ENCODE measurements at regions not wholly inside any gene's neighbourhood (a gene's known extent, or its start where the extent isn't known, plus 50 kb on each side); places are given as distances from the start of the nearest gene placed in this dataset.

DNA sequence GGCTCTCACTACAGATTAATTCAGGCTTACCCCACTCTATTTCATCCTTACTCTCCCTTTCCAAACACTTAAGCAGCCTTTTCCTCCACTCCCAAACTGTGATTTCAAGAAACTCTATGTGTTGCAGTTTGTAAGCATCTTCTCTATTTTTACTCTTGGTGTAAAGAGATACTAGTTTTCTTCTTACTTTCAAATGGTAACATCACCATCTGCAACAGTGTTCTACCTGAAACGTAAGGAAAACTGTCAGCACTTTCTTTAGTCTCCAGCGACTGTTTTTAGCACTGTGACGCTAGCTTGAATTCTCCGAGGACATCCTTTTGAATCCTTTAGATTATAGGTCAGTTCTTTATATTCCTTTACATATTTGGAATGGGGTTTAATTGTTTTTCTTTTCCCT, 335.2 kb downstream of the PDGFC start:
- H3K4me1 Mint-ChIP-seq = no peaks in the 10 kb centered on the region
- H3K27ac Mint-ChIP-seq = no peak overlapping the region
- no peaks in the 10 kb centered on the region for H3K9me3 Mint-ChIP-seq
- no peaks in the 10 kb centered on the region for H3K36me3 Mint-ChIP-seq (ENCODE audit: low read depth)
- no peak overlapping the region for H3K4me3 Mint-ChIP-seq
- no peaks in the 10 kb centered on the region for H3K27me3 Mint-ChIP-seq
- ChIA-PET CTCF (no interaction called here), POLR2A (no interaction called here)
- DNase-seq = no peak

DNA sequence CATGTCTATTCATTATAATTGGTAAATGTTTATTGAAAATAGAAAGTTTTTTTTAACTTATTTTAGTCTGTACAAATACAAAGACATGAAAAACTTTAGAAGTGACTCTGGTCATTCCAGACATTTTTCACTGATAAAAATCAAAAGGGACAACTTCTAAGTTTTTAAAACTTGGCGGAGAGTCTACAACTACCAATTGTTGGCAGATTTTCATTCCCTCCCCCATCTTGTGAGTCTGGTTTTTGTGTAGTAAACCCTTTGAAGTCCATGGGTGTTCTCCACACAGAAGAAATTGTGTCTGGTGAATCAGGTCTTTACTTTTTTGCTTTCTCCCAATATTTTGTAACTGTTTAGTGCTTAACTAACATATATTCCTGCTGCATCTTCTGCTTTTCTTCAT, 336.5 kb downstream of the PDGFC start:
- H3K4me3 Mint-ChIP-seq = no peak overlapping the region
- CTCF ChIA-PET = no interaction called here
- POLR2A ChIA-PET = no interaction called here

DNA sequence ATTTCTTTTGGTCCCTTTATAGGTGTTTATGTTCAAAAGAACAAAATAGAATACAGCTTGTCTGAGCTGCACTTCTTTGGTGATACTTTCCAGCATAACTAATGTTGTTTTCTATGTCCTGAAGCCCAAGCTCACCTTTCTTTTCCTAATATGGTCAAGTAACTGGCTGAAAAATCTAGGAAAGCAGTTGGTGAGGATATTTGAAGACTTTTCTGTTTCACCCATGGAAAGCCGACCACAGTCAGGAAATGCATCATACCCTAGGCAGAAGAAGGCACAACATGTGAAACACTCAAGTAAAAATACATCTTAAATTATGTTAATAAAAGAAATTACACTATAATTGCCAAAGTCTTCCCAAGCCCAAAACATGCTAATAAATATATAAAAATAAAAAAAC, 337.0 kb downstream of the PDGFC start:
- CTCF ChIA-PET = no interaction called here
- Mint-ChIP-seq H3K36me3 (ENCODE audit: low read depth) (no peaks in the 10 kb centered on the region), H3K4me3 (no peak overlapping the region), H3K27me3 (no peaks in the 10 kb centered on the region), H3K27ac (no peak overlapping the region), H3K4me1 (no peaks in the 10 kb centered on the region), H3K9me3 (no peaks in the 10 kb centered on the region)
- POLR2A ChIA-PET = no interaction called here
- no peak for DNase-seq

More for the DNA sequence above, 336.5 kb downstream of the PDGFC start:
- Mint-ChIP-seq H3K36me3 (ENCODE audit: low read depth) (no peaks in the 10 kb centered on the region), H3K27ac (no peak overlapping the region), H3K27me3 (no peaks in the 10 kb centered on the region), H3K9me3 (no peaks in the 10 kb centered on the region), H3K4me1 (no peaks in the 10 kb centered on the region)
- DNase-seq = no peak

DNA sequence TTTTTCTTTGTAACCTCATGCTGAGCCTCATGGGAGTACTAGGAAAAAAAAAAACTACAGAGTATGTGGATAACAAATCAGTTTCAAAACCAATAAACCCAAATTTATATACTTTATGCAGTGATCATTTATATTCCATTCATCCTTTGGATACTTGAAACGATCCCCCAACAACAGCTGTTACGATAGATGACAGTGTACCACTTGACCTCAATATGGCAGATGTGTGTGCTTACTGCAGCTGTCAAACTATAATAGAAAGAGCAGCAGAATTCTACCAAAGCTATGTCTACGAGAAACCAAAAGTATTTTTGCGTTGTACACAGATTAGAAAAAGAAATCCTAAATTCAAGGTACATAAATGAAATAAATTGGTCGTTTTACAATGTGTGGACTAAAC, 337.8 kb downstream of the PDGFC start:
- no peaks in the 10 kb centered on the region for H3K9me3 Mint-ChIP-seq
- no peak for DNase-seq
- POLR2A ChIA-PET = no interaction called here
- no peak overlapping the region for H3K27ac Mint-ChIP-seq
- CTCF ChIA-PET = interaction anchor here (0.7 kb wide), 1 partner anchor 496 kb away, joined by 3 read pairs; no protein-coding TSS in a partner anchor
- no peak overlapping the region for H3K4me3 Mint-ChIP-seq
- H3K36me3 Mint-ChIP-seq (ENCODE audit: low read depth) = no peaks in the 10 kb centered on the region
- H3K27me3 Mint-ChIP-seq = no peaks in the 10 kb centered on the region
- H3K4me1 Mint-ChIP-seq = no peaks in the 10 kb centered on the region

DNA sequence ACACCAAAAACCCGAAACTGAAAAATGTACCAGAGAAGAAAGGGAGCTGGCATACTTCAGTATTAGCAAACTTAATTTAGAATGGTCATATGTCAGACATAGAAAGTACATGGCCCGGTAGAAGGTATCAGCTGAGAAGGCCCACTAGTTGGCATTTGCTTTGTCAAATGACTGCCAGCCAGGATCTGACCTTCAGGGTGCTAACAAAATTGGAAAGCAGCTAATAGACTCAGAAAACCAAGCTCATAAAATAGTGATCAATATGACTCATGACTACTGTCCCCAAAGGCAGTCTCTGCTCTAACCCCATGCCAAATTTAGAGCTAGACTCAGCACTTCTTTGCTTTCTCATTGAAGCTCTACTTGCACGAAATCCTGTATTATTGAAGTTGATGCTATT, 342.7 kb downstream of the PDGFC start:
- ChIA-PET POLR2A (no interaction called here), CTCF (no interaction called here)
- no peak overlapping the region for H3K27ac Mint-ChIP-seq
- H3K36me3 Mint-ChIP-seq (ENCODE audit: low read depth) = no peaks in the 10 kb centered on the region
- no peaks in the 10 kb centered on the region for H3K9me3 Mint-ChIP-seq
- no peak for DNase-seq
- no peak overlapping the region for H3K4me3 Mint-ChIP-seq
- H3K27me3 Mint-ChIP-seq = no peaks in the 10 kb centered on the region
- H3K4me1 Mint-ChIP-seq = no peaks in the 10 kb centered on the region

DNA sequence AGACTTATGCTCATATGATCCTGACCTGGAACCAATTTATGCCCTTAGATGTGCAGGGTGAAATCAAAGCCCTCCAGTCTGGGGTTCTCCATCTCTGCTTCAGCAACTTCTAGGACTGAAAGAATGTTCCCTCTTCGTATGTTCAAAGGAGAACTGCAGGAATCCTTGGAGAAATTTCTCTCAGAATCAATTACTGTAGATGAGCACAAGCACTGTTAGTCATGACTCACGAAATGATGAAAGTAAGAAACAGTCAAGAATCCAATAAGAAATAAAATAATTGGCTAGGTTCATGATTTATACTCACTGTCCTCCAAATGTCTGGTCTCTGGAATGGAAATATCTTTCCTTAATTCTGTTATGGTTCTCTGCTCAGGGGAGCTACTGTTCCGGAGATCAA, 348.2 kb downstream of the PDGFC start:
- no peaks in the 10 kb centered on the region for H3K9me3 Mint-ChIP-seq
- POLR2A ChIA-PET = no interaction called here
- no peaks in the 10 kb centered on the region for H3K27me3 Mint-ChIP-seq
- H3K27ac Mint-ChIP-seq = no peak overlapping the region
- H3K36me3 Mint-ChIP-seq (ENCODE audit: low read depth) = no peaks in the 10 kb centered on the region
- CTCF ChIA-PET = no interaction called here
- H3K4me1 Mint-ChIP-seq = no peaks in the 10 kb centered on the region
- no peak for DNase-seq
- no peak overlapping the region for H3K4me3 Mint-ChIP-seq

DNA sequence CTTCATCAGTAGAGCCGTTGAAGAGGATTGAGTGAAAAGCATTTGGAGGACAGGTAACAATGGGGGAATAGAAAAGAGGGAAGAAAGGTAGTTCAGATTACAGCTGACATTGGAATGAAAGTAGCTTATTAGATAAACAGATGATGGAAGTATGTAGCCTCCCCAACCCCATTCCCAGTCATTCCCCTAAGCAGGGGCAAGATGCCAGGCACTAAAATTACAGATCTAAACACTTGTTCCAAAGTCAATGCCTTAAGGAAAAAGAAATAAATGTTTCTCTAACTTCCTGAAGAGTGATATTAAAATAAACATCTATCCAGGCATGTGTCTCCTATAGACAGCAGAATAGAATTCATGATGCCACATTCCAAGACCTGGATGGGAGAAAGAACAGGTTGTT, 350.8 kb downstream of the PDGFC start:
- POLR2A ChIA-PET = no interaction called here
- Mint-ChIP-seq H3K36me3 (ENCODE audit: low read depth) (no peaks in the 10 kb centered on the region), H3K9me3 (no peaks in the 10 kb centered on the region), H3K4me3 (no peak overlapping the region), H3K27ac (no peak overlapping the region), H3K4me1 (no peaks in the 10 kb centered on the region), H3K27me3 (no peaks in the 10 kb centered on the region)
- no peak for DNase-seq
- CTCF ChIA-PET = no interaction called here

DNA sequence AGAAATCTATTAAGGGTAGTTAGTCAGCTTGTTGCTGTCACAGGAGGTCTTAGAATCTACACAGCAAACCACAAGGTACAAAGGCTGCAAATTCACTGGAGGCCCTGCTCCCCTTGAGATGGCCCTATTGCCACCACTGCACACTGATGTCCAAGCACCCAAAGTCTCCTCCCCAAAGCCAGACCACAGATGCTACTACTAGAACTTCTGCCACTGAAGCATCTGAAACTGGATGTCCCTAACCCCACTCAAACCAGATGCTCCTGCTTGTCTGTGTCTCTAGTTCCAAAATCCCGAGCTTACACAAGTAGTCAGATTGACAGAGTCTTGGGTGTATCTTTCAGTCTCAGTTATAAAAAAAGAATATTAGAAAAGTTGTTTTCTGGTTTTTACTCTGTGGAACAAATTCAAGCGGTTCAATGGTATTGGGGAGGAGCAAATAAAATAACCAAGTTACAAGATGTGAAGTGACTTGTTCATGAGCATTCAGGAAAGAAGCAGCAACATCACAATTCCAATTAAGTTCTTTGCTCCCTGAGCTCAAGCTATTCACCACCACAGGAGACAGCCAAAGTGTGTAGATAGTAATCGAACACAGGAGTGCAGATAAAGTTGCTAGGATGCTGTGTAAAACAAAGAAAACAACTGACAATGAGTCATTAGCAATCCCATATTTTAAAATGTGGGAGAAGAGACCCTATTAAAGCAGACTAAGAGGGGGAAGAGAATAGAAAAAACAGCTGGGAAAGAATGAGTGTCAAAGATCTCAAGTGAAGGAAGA, 352.3 kb downstream of the PDGFC start:
- Mint-ChIP-seq H3K4me1 (no peaks in the 10 kb centered on the region), H3K4me3 (no peak overlapping the region), H3K27me3 (no peaks in the 10 kb centered on the region), H3K27ac (no peak overlapping the region), H3K36me3 (ENCODE audit: low read depth) (no peaks in the 10 kb centered on the region), H3K9me3 (no peaks in the 10 kb centered on the region)
- no peak for DNase-seq
- POLR2A ChIA-PET = no interaction called here
- CTCF ChIA-PET = no interaction called here

DNA sequence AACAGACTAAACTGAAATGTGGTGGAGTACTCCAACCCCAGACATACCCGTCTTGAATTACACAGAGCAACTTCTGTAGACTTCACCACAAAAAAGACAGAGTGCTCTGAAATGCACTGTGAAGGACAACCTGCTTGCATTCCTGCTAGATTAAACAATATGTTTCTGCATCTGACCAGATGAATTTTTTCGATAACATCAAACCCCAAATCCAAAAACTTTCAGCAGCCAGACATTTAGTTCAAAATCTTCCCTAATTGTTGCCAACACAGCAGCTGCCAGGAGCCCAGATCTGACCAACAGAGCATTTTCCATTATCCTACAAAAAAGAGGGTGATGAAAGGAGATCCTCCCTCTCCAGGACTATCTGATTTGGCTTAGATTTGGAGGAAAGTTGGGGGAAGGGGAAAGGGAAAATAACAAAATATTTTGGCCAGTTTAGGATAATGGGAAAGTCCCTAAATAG, 356.5 kb downstream of the PDGFC start:
- Mint-ChIP-seq H3K27me3 (no peaks in the 10 kb centered on the region), H3K9me3 (no peaks in the 10 kb centered on the region), H3K4me3 (no peak overlapping the region), H3K27ac (no peak overlapping the region), H3K36me3 (ENCODE audit: low read depth) (no peaks in the 10 kb centered on the region), H3K4me1 (no peaks in the 10 kb centered on the region)
- no peak for DNase-seq
- ChIA-PET CTCF (no interaction called here), POLR2A (no interaction called here)

DNA sequence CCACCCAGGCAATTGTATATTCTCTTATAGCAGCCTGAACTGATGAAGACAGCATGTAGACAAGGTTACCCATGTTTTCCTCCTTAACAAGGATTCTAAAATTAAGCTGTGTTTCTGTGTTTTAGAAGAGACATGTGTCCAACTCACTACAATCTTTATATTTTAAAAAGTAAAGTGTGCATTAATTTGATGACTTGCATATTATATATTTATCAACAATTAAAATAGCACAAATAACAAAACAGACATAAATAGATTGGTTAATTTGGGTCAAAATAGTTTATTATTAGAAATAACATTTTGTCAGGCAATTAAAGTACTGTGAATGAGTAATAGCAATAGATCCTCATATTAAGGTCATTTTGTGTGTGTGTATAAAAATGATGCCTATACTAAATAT, 357.1 kb downstream of the PDGFC start:
- no peaks in the 10 kb centered on the region for H3K27me3 Mint-ChIP-seq
- no peaks in the 10 kb centered on the region for H3K9me3 Mint-ChIP-seq
- H3K27ac Mint-ChIP-seq = no peak overlapping the region
- DNase-seq = no peak
- POLR2A ChIA-PET = no interaction called here
- CTCF ChIA-PET = no interaction called here
- H3K36me3 Mint-ChIP-seq (ENCODE audit: low read depth) = no peaks in the 10 kb centered on the region
- H3K4me3 Mint-ChIP-seq = no peak overlapping the region
- H3K4me1 Mint-ChIP-seq = no peaks in the 10 kb centered on the region

DNA sequence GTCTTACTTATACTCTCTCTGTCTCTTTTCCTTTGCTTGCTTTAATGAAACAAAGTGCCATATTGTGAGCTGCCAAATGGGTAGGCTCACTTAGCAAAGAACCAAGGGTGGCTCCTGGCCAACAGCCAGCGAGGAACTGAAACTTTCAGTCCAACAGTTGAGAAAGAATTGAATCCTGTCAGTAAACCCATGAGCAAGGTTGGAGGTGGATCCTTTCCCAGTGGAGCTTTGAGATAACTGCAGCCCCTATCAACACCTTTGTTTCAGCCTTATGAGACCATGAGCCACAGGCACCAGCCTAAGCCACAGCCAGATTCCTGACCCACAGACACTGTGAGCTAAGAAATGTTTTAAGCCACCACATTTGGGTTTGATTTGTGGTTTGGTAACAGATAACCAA, 362.2 kb downstream of the PDGFC start:
- Mint-ChIP-seq H3K9me3 (no peaks in the 10 kb centered on the region), H3K4me3 (no peak overlapping the region), H3K27ac (no peak overlapping the region), H3K27me3 (no peaks in the 10 kb centered on the region), H3K36me3 (ENCODE audit: low read depth) (no peaks in the 10 kb centered on the region), H3K4me1 (no peaks in the 10 kb centered on the region)
- DNase-seq = no peak
- POLR2A ChIA-PET = no interaction called here
- CTCF ChIA-PET = no interaction called here

DNA sequence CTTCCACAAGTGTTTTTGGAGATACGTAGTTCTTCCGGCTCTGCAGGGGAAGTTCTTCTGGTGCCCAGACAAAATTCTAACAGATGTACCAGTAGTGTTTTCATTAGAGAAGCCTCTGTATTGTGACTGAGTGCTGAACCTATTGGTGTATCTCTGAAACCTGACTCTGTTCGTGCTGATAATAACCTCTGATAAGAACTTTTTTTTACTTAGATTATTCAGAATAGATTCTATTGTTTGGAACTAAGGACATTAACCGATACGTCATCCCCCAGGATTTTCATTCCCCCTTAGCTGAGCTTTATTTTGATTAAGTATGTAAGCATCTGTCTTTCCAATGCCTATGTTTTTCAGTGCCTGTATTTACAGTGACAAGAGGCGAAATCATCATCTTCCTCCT, 362.9 kb downstream of the PDGFC start:
- POLR2A ChIA-PET = no interaction called here
- Mint-ChIP-seq H3K27me3 (no peaks in the 10 kb centered on the region), H3K9me3 (no peaks in the 10 kb centered on the region), H3K36me3 (ENCODE audit: low read depth) (no peaks in the 10 kb centered on the region), H3K4me1 (no peaks in the 10 kb centered on the region), H3K27ac (no peak overlapping the region), H3K4me3 (no peak overlapping the region)
- CTCF ChIA-PET = no interaction called here
- no peak for DNase-seq

DNA sequence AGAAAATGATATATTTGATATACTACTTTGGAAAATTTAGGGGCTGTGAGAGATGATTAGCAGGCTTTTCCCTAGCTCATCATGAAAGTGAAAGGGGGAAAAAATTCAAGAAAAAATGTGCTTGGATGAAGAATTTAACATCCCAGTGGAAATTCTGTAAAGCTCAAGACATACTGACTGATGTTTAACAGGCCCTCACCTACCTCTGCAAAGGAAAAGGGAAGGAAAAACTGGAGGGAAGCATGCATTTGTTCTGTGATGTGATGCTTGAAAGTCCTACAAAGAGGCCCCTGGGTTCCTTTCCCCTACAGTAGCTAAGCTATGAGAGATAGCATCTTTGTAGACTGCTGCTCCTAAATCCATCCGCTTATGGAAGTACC, 364.1 kb downstream of the PDGFC start:
- no peak overlapping the region for H3K27ac Mint-ChIP-seq
- H3K9me3 Mint-ChIP-seq = no peaks in the 10 kb centered on the region
- no peak overlapping the region for H3K4me3 Mint-ChIP-seq
- H3K36me3 Mint-ChIP-seq (ENCODE audit: low read depth) = no peaks in the 10 kb centered on the region
- H3K4me1 Mint-ChIP-seq = no peaks in the 10 kb centered on the region
- POLR2A ChIA-PET = no interaction called here
- no peaks in the 10 kb centered on the region for H3K27me3 Mint-ChIP-seq
- DNase-seq = no peak
- CTCF ChIA-PET = no interaction called here

DNA sequence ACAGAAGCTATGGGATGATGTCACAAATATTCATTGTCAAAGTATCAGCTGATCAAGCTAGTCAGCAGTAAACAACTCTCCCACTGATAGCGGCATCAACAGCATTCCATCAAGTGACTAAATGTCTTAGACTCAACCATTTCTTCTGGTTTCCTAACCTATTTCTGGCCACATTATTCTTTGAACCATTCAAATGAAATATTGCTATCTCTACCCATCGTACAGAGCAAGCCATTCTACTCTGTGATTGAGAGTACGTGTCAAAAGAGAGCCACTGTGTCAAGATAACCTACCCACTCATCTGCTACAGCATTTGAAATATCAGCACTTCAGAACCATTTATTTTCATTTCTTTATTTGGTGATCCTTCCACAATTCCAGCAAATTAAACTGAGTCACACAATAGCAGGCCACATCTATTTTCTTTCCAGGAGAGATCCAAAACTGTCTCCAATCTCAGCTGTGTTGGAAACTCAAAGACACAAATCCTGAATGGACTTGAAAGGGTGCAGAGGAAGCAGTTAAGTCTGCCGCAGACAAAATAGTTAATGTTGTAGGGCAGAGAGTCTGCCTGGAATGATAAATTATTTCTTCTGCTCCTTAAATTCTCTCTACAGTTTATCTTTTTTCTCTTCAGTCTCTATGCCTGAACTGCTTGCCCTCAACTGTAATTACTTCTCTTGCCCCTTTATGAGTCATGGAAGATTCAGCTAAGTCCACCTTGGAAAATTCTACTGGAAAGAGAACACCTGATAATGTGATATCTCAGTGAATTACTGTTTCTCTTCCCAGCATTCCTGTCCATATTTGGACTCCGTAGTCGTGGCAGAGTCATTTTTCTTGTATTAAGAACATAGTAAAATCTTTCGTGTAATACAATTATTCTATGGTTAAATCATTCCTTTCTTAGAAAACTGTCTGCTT, 364.8 kb downstream of the PDGFC start:
- DNase-seq = no peak
- ChIA-PET CTCF (no interaction called here), POLR2A (no interaction called here)
- Mint-ChIP-seq H3K27ac (no peak overlapping the region), H3K27me3 (no peaks in the 10 kb centered on the region), H3K9me3 (no peaks in the 10 kb centered on the region), H3K36me3 (ENCODE audit: low read depth) (no peaks in the 10 kb centered on the region), H3K4me3 (no peak overlapping the region), H3K4me1 (no peaks in the 10 kb centered on the region)

Data from activated CD4-positive, alpha-beta T cell treated with anti-CD3 and anti-CD28 coated beads, Interleukin-2, amount 10 ng/mL, durations not matched to agents 7 days and 5 days (primary cell).